H1 (cell line): ENCODE measurements at regions not wholly inside any gene's neighbourhood (a gene's known extent, or its start where the extent isn't known, plus 50 kb on each side); places are given as distances from the start of the nearest gene placed in this dataset.

Experiments used
- GTF2F1 ChIP-seq: IDR thresholded peaks from 2 replicates; pipeline ENCODE4 v1.6.1; 2012; ENCODE audit warnings: low read depth, low read length, improper control_type of control experiment, borderline replicate concordance
- NANOG ChIP-seq: IDR thresholded peaks from 2 replicates; pipeline ENCODE4 v1.6.1; 2011; ENCODE audit warnings: low read length, low read depth, mild to moderate bottlenecking, inconsistent platforms; ENCODE audit not compliant: insufficient read depth, poor library complexity, severe bottlenecking
- NRF1 ChIP-seq: IDR thresholded peaks from 2 replicates; pipeline ENCODE4 v1.6.1; 2011; ENCODE audit warnings: mild to moderate bottlenecking, low read depth, low read length, improper control_type of control experiment
- SAP30 ChIP-seq: fragments of 300-600 bp; sonication (generic); IDR thresholded peaks from 2 replicates; pipeline ENCODE4 v1.7.1; 2012; ENCODE audit warnings: low read length, moderate library complexity, mild to moderate bottlenecking, inconsistent platforms; ENCODE audit not compliant: insufficient read depth, insufficient replicate concordance
- TF ChIP-seq, protein P1 (sequence below): IDR thresholded peaks from 2 replicates; pipeline ENCODE4 v1.6.1; 2012; ENCODE audit warnings: low read length, inconsistent platforms

DNA sequence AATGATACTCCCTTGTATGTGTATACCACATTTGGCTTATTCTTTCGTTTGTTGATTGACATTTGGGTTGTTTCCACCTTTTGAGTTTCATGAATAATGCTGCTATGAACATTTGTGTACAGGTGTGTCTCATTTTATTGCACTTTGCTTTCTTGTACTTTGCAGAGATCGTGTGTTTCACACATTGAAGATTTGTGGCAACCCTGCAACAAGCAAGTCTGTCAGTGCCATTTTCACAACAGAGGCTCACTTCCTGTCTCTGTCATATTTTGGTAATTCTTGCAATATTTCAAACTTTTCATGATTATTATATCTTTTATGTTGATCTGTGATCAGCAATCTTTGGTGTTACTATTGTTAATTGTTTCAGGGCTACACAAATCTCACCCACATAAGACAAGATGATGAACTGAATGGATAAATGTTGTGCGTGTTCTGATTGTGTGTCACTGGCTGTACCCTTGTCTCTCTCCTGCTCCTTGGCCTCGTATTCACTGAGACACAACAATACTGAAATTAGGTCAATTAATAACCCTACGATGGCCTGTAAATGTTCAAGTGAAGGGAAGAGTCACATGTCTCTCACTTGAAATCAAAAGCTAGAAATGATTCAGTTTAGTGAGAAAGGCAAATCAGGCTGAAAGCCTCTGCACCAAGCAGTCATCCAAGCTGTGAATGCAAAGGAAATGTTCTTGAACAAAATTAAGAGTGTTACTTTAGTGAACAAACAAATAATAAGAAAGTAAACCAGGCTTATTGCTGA, 133.6 kb upstream of the JCAD start (continued):
- TF ChIP-seq SAP30 (no peak), NRF1 (no peak), NANOG (no peak), GTF2F1 (no peak)
- TF ChIP-seq, protein P1, sequence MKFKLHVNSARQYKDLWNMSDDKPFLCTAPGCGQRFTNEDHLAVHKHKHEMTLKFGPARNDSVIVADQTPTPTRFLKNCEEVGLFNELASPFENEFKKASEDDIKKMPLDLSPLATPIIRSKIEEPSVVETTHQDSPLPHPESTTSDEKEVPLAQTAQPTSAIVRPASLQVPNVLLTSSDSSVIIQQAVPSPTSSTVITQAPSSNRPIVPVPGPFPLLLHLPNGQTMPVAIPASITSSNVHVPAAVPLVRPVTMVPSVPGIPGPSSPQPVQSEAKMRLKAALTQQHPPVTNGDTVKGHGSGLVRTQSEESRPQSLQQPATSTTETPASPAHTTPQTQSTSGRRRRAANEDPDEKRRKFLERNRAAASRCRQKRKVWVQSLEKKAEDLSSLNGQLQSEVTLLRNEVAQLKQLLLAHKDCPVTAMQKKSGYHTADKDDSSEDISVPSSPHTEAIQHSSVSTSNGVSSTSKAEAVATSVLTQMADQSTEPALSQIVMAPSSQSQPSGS, result no peak
